HG03139 (cell line): ENCODE measurements at regions not wholly inside any gene's neighbourhood (a gene's known extent, or its start where the extent isn't known, plus 50 kb on each side); places are given as distances from the start of the nearest gene placed in this dataset.
"Not testable (repeated sequence)": the region's sequence is repeated elsewhere in the genome, so short reads cannot be mapped to it uniquely, and the experiment has no call there.

Experiments
- ATAC-seq: cut with Tn5 transposase; IDR thresholded peaks from one replicate; pipeline ENCODE4 v1.9.1; 2021; ENCODE audit not compliant: unreplicated experiment

DNA sequence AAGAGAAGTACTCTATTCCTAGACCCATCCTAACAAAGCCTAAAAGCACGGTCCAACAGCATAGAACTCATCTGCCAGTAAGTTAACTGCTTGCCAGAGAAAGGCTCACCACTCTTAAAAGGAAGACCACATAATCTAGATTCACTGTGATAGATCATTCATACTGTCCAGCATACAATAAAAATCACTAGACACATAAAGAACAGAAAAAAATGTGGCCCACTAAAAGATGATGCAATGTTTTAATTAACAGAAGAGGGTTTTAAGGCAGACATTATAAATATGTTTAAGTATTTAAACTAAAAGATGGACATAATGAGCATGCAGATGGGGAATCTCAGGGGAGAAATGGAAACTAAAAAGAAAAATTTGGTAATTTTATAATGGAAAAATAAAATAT, 157.5 kb upstream of the CDH4 start:
- no peak for ATAC-seq

DNA sequence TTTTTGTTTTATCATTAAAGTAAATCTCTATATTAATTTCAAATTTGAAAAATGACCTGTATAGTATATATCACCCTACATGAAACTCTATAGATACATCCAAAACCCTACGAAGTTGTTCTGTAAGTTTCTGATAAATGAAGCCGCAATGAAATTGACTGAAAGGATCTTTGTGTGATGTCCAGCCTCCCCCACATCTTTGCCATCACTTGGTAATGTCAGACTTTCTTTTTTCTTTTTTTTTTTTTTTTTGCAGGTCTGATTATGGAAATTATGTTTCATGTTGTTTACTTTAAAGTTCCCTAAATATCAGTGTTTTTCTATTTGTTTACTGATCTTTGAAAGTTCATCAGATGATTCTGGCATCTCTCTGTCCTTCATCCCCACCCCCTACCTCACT, 155.6 kb upstream of the CDH4 start:
- no peak for ATAC-seq

GRCh38 chr20:61099806-61100205, 152.3 kb upstream of the CDH4 start:
- ATAC-seq = no peak

DNA sequence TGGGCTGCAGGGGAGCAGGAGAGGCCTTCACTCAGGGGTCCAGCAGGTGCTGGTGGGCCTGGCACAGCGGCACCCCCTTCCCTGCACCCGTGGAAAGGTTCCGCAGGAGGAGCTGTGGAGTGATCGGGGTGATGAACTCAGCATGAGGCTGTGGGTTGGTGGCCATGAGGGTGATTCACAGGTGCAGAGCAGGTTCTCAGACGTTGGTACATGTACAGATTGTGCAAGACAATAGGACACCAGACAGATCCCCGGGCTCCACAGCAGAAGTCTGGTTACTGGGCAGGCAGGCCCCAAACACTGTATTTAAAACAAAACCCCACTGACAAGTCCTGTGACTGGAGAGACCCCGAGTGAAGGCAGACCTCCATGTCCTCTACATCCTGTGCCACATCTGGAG, 151.6 kb upstream of the CDH4 start:
- ATAC-seq = no peak

DNA sequence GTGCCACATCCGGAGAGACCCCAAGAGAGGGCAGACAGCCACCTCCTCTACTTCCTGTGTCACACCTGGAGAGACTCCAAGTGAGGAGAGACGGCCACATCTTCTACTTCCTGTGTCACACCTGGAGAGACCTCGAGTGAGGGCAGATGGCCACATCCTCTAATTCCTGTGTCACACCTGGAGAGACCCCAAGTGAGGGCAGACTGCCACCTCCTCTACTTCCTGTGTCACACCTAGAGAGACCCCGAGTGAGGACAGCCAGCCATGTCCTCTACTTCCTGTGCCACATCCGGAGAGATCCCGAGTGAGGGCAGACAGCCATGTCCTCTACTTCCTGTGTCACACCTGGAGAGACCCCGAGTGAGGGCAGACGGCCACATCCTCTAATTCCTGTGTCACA, 150.7 kb upstream of the CDH4 start:
- not testable (repeated sequence) for ATAC-seq

GRCh38 chr20:61104232-61104631, 147.8 kb upstream of the CDH4 start:
- no peak for ATAC-seq

DNA sequence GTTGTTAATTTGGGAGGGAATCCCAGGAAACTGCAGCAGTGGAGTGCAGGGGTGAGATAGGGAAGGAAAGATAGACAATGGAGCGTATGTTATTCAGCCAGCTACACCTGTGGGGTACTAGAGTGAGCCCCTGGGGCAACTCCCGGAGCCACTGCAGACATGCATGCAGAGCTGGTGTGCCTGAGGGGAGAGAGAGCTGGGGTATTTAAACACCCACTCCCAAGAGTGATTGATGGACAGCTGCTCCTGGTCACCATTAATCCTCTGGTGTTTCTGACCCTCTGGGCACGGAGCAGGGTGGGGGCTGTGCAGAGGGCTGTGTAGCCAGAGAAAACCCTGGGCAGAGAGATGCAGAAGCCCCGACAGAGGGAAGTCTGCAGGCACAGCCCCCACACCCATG, 146.7 kb upstream of the CDH4 start:
- no peak for ATAC-seq

GRCh38 chr20:61106438-61106837, 145.6 kb upstream of the CDH4 start:
- ATAC-seq = no peak

DNA sequence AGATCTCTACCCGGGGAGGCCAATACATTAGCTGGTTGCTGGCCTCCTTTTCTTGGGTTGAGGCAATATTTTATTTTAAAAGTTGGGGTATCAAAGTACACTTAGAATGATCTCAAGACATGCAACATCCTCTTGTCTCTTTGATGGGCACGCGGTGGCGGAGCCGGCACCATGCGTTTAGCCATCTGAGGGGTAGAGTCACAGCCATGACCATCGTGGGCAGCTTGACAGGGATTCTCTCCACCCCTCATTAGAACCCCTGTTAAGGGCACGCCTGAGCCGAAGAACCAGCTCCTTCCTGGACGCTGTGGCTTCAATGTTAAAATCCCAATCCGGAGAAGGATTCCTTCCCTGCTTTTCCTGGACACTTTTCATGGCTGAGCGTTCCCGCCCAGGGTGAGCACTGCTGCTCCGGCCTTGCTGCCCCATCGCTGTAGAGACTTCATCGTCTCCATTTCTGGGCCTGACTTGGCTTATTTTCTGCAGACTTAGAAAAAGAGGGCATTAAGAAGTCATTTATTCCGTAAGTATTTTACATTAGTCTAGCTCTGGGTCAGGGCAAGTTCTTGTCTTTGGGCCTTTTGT, 142.7 kb upstream of the CDH4 start:
- ATAC-seq = no peak

DNA sequence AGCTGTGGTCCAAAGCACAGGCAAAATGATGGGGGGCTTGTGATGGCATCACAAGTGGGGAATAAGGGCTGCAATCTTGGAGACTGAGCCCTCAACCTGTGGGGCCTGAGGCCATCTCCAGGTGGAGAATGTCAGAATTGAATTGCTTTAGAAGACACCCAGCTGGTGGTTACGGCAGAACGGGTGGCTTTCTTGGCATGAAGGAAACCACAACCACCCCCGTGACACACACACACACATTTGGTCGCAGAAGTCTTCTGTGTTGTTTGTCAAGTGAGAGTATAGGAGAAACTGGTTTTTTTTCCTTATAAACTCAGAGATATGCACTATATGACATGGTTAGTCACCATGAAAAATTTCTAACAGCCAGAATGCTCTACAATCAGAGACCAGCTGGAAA, 139.5 kb upstream of the CDH4 start:
- no peak for ATAC-seq

- ATAC-seq = no peak
Observed at GRCh38 chr20:61113731-61114130, 138.3 kb upstream of the CDH4 start.

DNA sequence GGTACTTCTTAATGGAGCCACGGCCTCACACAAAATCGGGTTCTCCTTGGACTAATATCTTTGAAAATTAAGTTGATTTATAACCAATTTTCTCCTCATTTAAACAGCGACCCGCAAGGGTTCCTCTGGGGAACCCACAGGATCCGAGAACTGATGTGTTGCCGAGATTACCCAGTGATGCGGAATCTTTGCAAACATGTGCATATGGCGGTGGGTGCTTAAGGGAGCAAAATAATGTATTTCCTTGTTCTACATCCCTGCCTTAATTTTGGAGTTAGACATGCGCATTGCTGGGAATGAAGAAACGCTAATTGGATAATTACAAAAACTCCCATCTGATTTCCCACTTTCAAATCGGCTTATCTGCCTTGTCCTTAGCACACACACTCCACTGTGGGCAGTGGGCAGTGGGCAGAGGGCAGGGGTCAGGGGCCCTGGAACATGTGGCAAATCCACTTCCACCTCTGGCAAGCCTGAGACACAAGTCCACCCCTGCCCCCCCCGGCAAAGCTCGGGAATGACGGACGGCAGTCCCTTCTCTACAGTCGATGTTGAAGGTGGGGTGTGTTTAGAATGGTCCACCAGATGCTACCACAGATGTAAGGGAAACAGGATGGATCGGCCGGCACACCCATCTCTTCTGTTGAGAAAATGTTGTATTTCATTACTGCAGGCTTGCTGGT, 137.4 kb upstream of the CDH4 start:
- ATAC-seq = no peak

DNA sequence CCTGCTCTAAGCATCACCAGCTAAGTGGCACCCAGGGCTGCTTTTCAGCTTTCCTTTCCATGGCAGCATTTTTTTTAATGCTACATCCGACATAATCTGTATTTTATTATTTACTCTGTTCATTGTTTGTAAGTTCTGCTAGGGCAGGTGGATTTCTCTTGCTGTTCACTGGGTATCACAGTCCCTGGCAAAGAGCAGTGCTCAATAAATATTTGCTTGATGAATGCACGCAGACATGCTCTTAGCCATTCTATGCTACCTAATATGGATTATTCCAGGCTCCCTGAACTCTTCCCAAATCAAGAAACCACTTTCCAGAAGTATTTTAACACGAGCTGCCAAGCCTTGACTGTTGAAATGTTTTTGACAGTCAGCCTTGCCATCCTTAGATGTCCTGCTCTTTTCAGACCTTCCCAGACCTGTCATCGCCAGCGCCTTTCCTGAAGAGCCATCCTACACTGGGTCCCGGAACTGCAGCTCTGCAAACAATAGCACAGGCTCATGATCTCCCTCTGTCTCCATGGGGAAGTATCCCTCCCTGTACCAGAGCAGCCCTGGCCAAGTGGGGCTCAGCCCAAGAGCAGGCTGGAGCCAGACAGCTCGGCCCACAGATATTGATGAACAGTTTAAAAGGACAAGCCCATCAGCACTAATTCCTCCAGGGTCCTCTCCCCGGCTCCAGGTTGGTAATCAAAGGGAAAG, 136.5 kb upstream of the CDH4 start:
- no peak for ATAC-seq

DNA sequence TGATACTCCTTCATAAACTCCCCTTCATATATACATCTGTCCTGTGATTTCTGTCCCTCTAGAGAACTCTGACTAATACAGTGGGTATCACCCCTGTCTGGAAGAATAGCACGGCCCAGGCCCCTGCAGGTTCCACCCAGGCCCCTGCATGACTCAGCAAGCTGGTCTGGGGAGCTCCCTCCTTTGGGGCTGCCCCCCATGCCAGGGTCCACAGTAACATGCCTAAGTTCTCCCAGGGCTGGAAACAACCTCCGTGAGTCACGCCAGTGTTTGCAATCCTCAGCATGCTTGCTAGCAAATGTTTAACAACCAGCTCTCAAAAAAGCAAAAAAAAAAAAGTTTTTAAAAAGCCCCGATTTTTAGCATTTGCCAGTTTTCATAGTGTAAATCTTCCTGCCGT, 134.3 kb upstream of the CDH4 start:
- no peak for ATAC-seq

DNA sequence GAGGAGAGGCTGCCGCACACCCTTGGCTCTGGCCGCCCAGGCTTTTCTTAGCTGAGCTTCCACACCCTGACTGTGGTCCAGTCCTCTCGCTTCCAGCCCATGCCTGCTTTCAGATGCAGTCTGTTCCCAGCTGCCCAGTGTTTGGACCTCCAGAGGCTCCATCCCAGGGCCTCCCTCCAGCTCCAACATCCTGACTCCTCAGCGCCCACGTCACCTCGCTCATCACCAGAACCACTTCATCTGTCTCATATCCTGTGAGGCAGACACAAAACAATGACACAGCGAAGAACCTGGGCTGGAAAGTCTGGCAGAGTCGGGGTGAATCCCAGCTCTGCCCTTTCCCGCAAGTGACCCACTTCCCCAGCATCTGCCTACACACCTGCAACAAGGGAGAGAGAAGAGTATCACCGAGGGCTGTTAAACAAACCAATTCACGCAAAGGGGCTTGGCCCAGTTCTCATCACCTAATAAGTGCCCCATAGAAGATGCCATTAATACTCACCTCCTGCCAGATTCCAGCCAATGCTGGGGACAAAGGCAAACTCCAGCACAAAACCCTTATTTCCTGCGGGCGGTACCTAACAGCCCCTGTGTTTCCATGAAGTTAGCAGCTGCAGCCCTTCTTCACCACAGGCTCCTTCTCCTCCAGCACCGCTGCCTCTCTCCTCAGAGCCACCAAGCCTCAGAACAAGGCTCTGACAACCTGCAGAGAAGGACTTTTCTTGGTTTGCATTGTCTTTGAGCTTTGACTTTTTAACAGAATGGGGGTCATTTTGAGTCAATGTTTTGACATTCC, 133.4 kb upstream of the CDH4 start:
- ATAC-seq = no peak

DNA sequence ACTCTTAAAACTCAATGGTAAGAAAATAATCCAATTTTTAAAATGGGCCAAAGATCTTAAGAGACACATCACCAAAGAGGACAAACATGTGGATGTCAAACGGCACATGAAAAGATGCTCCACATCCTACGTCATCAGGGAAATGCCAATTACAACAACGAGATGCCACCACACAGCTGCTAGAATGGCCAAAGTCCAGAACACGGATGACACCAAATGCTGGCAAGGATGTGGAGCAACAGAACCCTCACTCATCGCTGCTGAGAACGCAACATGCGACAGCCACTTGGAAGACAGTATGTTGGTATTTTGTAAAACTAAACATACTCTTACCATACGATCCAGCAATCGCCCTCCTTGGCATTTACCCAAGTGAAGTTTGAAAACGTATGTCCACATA, 132.8 kb upstream of the CDH4 start:
- ATAC-seq = no peak

- no peak for ATAC-seq
Observed at GRCh38 chr20:61119794-61120410, 132.2 kb upstream of the CDH4 start.

GRCh38 chr20:61120595-61121515, 131.2 kb upstream of the CDH4 start:
- ATAC-seq = no peak

DNA sequence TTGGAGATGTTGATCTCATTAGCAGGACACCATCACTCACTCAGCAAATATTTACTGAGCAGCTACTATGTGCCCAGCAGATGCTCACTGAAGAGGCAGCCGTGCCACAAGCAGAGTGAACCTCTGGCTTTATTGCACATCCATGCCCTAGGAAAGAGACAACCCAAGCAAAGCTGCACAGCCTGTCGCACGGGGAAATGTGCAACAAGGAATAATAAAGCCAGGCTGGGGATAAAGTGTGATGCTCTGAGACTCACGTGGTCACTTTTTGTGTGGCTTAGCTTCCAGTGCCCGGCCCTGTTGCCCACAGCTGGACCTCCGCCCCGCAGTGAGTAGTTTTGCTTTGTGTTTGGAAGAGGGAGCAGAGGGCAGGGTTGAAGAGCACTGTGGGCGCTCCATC, 130.4 kb upstream of the CDH4 start:
- no peak for ATAC-seq

DNA sequence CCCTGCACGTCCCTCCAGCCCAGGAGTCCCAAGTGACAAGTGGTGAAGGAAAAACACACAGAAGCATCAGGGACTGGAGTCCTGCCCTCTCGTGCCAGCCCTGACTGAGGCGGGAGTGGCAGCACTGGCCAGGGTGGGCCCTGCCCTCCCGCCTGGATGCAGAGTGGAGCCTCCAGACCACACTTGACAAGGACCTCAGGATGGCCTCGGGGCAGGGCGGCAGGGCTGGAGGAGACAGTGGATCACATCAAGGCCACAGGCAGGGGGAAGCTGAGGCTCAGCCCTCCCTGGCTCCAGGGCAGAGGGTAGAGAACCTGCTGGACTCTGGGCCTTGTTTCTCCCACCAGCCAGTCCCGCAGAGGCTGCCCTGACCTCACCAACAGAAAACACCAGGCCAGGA, 128.8 kb upstream of the CDH4 start:
- no peak for ATAC-seq
